ENCODE measurements at regions not wholly inside any gene's neighbourhood (a gene's known extent, or its start where the extent isn't known, plus 50 kb on each side); places are given as distances from the start of the nearest gene placed in this dataset.

- no peaks in the 10 kb centered on the region for H3K27me3 Mint-ChIP-seq
- H3K9me3 Mint-ChIP-seq (ENCODE audit: insufficient read depth), result no peaks in the 10 kb centered on the region
- H3K36me3 ChIP-seq (replicated peaks in 1 of 2; ENCODE audit: control extremely low read depth in 1 of 2, control insufficient read depth in 1 of 2, extremely low read depth in 1 of 2, insufficient read depth in 2 of 2, low read length in 1 of 2), result peaks cover 0 to 54% of the 10 kb centered on the region in 2 experiments
- H2AFZ ChIP-seq (ENCODE audit: insufficient read depth, low read depth, low read length, poor library complexity, severe bottlenecking), result no peak overlapping the region
- H3K4me1 Mint-ChIP-seq, result peaks cover 22% of the 10 kb centered on the region
- H3K9me3 ChIP-seq (ENCODE audit: control extremely low read depth in 1 of 3, control insufficient read depth in 2 of 3, insufficient read depth in 1 of 3, low read length in 2 of 3), result peaks cover 0 to 9% (median 0%) of the 10 kb centered on the region in 3 donors
- TF ChIP-seq CTCF (IDR thresholded peaks at IDR 0.05), result no peak
- no peak for TF ChIP-seq EZH2 (IDR thresholded peaks at IDR 0.05; ENCODE audit: borderline replicate concordance, insufficient read depth, low read depth, low read length, poor library complexity, severe bottlenecking)
- CTCF ChIA-PET, result interaction anchor here (1.4 kb wide), 1 partner anchor 20 kb away, joined by 6 read pairs; no protein-coding TSS in a partner anchor
- H3K4me1 ChIP-seq (ENCODE audit: control insufficient read depth in 2 of 2, insufficient read depth in 2 of 2, low read length in 2 of 2), result peaks cover 0 to 11% of the 10 kb centered on the region in 2 donors
- POLR2A ChIA-PET, result interaction anchor here (1.8 kb wide), 1 partner anchor 20 kb away, joined by 6 read pairs; no protein-coding TSS in a partner anchor
- H4K20me1 ChIP-seq (ENCODE audit: control insufficient read depth, insufficient read depth, low read length, poor library complexity, severe bottlenecking), result peaks cover 67% of the 10 kb centered on the region
- WGBS (ENCODE audit: insufficient coverage), result 88% methylated on average over 5 of the region's 11 CpGs
- peak overlapping the region; percentile 76 for H3K27ac Mint-ChIP-seq
- DNase-seq, result no peak
- no peaks in the 10 kb centered on the region for H3K79me2 ChIP-seq (ENCODE audit: control insufficient read depth, insufficient read depth, low read length)
- H3K4me3 Mint-ChIP-seq, result no peak overlapping the region
- no peak overlapping the region for H3K4me2 ChIP-seq (replicated peaks; ENCODE audit: low read depth, low read length, poor library complexity, severe bottlenecking)
- H3K27me3 ChIP-seq (replicated peaks in 1 of 4; ENCODE audit: control extremely low read depth in 1 of 4, control insufficient read depth in 3 of 4, insufficient read depth in 4 of 4, low read length in 3 of 4), result no peaks in the 10 kb centered on the region
- no peak overlapping the region for H3K9ac ChIP-seq (ENCODE audit: low read length)
- no peak for ATAC-seq (ENCODE audit: low read depth)
- peak overlapping the region in 1 of 2 donors; percentile 12 for H3K27ac ChIP-seq (ENCODE audit: low read length in 2 of 2)
- intact Hi-C loops (cut with micrococcal nuclease), result no loop called here
- H3K4me3 ChIP-seq (ENCODE audit: control extremely low read depth in 1 of 5, extremely low read depth in 1 of 5, insufficient read depth in 1 of 5, low read depth in 2 of 5, low read length in 4 of 5), result no peak overlapping the region
These were observed 311.7 kb downstream of the TMEM121 start for GRCh38 chr14:105838107-105838506.

GRCh38 chr14:105838591-105839424 is 312.4 kb downstream of the TMEM121 start:
- Histone ChIP-seq H3K27me3 (replicated peaks in 1 of 4; ENCODE audit: control extremely low read depth in 1 of 4, control insufficient read depth in 3 of 4, insufficient read depth in 4 of 4, low read length in 3 of 4) (no peaks in the 10 kb centered on the region), H3K27ac (ENCODE audit: low read length in 2 of 2) (peak overlapping the region in 1 of 2 donors; percentile 21), H3K4me2 (replicated peaks; ENCODE audit: low read depth, low read length, poor library complexity, severe bottlenecking) (no peak overlapping the region), H3K79me2 (ENCODE audit: control insufficient read depth, insufficient read depth, low read length) (no peaks in the 10 kb centered on the region), H3K4me3 (ENCODE audit: control extremely low read depth in 1 of 5, extremely low read depth in 1 of 5, insufficient read depth in 1 of 5, low read depth in 2 of 5, low read length in 4 of 5) (no peak overlapping the region), H3K9me3 (ENCODE audit: control extremely low read depth in 1 of 3, control insufficient read depth in 2 of 3, insufficient read depth in 1 of 3, low read length in 2 of 3) (peaks cover 0 to 9% (median 0%) of the 10 kb centered on the region in 3 donors), H2AFZ (ENCODE audit: insufficient read depth, low read depth, low read length, poor library complexity, severe bottlenecking) (no peak overlapping the region), H3K4me1 (ENCODE audit: control insufficient read depth in 2 of 2, insufficient read depth in 2 of 2, low read length in 2 of 2) (peaks cover 0 to 11% of the 10 kb centered on the region in 2 donors), H3K9ac (ENCODE audit: low read length) (no peak overlapping the region), H3K36me3 (replicated peaks in 1 of 2; ENCODE audit: control extremely low read depth in 1 of 2, control insufficient read depth in 1 of 2, extremely low read depth in 1 of 2, insufficient read depth in 2 of 2, low read length in 1 of 2) (peaks cover 0 to 61% of the 10 kb centered on the region in 2 experiments), H4K20me1 (ENCODE audit: control insufficient read depth, insufficient read depth, low read length, poor library complexity, severe bottlenecking) (peaks cover 74% of the 10 kb centered on the region)
- Mint-ChIP-seq H3K9me3 (ENCODE audit: insufficient read depth) (no peaks in the 10 kb centered on the region), H3K27me3 (no peaks in the 10 kb centered on the region), H3K4me3 (no peak overlapping the region), H3K27ac (peak overlapping the region; percentile 26), H3K4me1 (peaks cover 24% of the 10 kb centered on the region)
- WGBS (ENCODE audit: insufficient coverage), result 76% methylated on average over 12 of the region's 15 CpGs
- ChIA-PET CTCF (interaction anchor here (1.4 kb wide), 1 partner anchor 21 kb away, joined by 6 read pairs; no protein-coding TSS in a partner anchor), POLR2A (interaction anchor here (0.6 to 1.8 kb wide), 3 partner anchors 14 to 21 kb away, joined by 3 to 6 read pairs (median 3); no protein-coding TSS in a partner anchor)
- intact Hi-C loops (cut with micrococcal nuclease), result no loop called here
- ATAC-seq (ENCODE audit: low read depth), result no peak
- TF ChIP-seq CTCF (IDR thresholded peaks at IDR 0.05) (no peak), EZH2 (IDR thresholded peaks at IDR 0.05; ENCODE audit: borderline replicate concordance, insufficient read depth, low read depth, low read length, poor library complexity, severe bottlenecking) (no peak)
- DNase-seq, result no peak
